ENCODE measurements at regions not wholly inside any gene's neighbourhood (a gene's known extent, or its start where the extent isn't known, plus 50 kb on each side); places are given as distances from the start of the nearest gene placed in this dataset.

DNA sequence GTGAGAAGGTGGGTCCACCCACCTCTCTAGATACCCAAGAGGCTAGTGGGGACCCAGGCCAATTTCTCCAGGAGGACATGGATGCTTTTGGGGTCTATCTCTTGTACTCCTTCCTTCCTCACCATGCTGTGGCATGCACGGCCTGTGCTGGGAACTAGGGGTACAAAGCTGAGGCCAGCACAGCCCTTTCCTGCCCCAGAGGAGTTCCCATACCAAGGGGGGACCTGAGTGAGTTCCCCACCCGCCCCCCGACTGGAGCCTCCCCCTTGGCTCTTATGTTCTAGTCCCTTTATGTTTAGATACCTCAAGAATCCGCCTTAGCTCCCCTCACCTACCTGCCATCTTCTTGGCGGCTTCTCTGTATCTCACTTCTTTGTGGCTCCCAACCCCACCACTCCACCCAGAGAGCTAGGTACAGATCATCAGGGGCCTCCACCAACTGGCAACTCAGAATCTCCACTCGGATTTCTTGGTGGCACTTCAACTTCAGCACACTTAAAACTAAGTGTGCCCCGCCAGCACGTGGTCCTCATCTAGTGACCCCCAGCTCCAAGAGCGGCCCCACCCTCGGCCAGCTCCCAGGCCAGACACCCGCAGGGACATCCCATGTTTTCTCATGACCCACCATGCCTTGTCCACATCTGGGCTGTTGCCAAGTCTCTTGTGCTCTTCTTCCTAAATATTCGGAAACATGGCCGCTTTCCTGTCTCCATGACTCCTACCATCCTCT is 115.2 kb upstream of the RTL1 start:
- TF ChIP-seq EP300 (conservative IDR thresholded peaks at IDR 0.05; ENCODE audit: poor library complexity, severe bottlenecking) (no peak), EZH2 (IDR thresholded peaks at IDR 0.05; ENCODE audit: borderline replicate concordance, insufficient read depth, low read length, poor library complexity, severe bottlenecking) (no peak), TAF1 (IDR thresholded peaks at IDR 0.05; ENCODE audit: low read depth) (no peak), REST (IDR thresholded peaks at IDR 0.05; ENCODE audit: borderline replicate concordance) (no peak), SMC3 (conservative IDR thresholded peaks at IDR 0.05; ENCODE audit: poor library complexity) (no peak), MXI1 (conservative IDR thresholded peaks at IDR 0.05; ENCODE audit: poor library complexity, severe bottlenecking) (no peak), RAD21 (conservative IDR thresholded peaks at IDR 0.05) (no peak), POLR2AphosphoS5 (IDR thresholded peaks at IDR 0.05) (no peak)
- no peaks in the 10 kb centered on the region for H3K36me3 ChIP-seq (ENCODE audit: insufficient read depth, low read length)
- H3K27me3 ChIP-seq (ENCODE audit: insufficient read depth, low read depth, low read length): no peaks in the 10 kb centered on the region
- H4K20me1 ChIP-seq (ENCODE audit: insufficient read depth): no peaks in the 10 kb centered on the region
- no peaks in the 10 kb centered on the region for H3F3A ChIP-seq (ENCODE audit: insufficient read depth, low read length, poor library complexity, severe bottlenecking)
- H3K9ac ChIP-seq (ENCODE audit: low read length): no peak overlapping the region
- no peaks in the 10 kb centered on the region for H3K9me3 ChIP-seq (ENCODE audit: low read length)
- no peak overlapping the region for H3K4me3 ChIP-seq (ENCODE audit: low read length)
- no peak overlapping the region for H2AFZ ChIP-seq (ENCODE audit: low read depth, low read length)
- H3K9me2 ChIP-seq (ENCODE audit: insufficient read depth, low read length): no peaks in the 10 kb centered on the region
- no peak overlapping the region for H3K4me2 ChIP-seq (ENCODE audit: low read length)
- no peaks in the 10 kb centered on the region for H3K79me2 ChIP-seq (replicated peaks; ENCODE audit: insufficient read depth, low read length)
- no peak overlapping the region for H3K27ac ChIP-seq (ENCODE audit: low read length)

- H2AFZ ChIP-seq (ENCODE audit: low read depth, low read length): no peak overlapping the region
- H3K9me3 ChIP-seq (ENCODE audit: low read length): no peaks in the 10 kb centered on the region
- H3K9ac ChIP-seq (ENCODE audit: low read length): no peak overlapping the region
- no peak for TF ChIP-seq REST (IDR thresholded peaks at IDR 0.05; ENCODE audit: borderline replicate concordance)
- no peak for TF ChIP-seq CTCF (IDR thresholded peaks at IDR 0.05; ENCODE audit: poor library complexity, severe bottlenecking)
- no peak for TF ChIP-seq TAF1 (IDR thresholded peaks at IDR 0.05; ENCODE audit: low read depth)
- TF ChIP-seq POLR2AphosphoS5 (IDR thresholded peaks at IDR 0.05): no peak
- no peak for TF ChIP-seq EZH2 (IDR thresholded peaks at IDR 0.05; ENCODE audit: borderline replicate concordance, insufficient read depth, low read length, poor library complexity, severe bottlenecking)
- H3F3A ChIP-seq (ENCODE audit: insufficient read depth, low read length, poor library complexity, severe bottlenecking): no peaks in the 10 kb centered on the region
- H3K27ac ChIP-seq (ENCODE audit: low read length): no peak overlapping the region
- H3K4me3 ChIP-seq (ENCODE audit: low read length): no peak overlapping the region
- H3K27me3 ChIP-seq (ENCODE audit: insufficient read depth, low read depth, low read length): no peaks in the 10 kb centered on the region
- H4K20me1 ChIP-seq (ENCODE audit: insufficient read depth): no peaks in the 10 kb centered on the region
- H3K9me2 ChIP-seq (ENCODE audit: insufficient read depth, low read length): no peaks in the 10 kb centered on the region
- no peak overlapping the region for H3K4me2 ChIP-seq (ENCODE audit: low read length)
- no peaks in the 10 kb centered on the region for H3K36me3 ChIP-seq (ENCODE audit: insufficient read depth, low read length)
- no peaks in the 10 kb centered on the region for H3K79me2 ChIP-seq (replicated peaks; ENCODE audit: insufficient read depth, low read length)
Measured at GRCh38 chr14:101019541-101019940, 116.0 kb upstream of the RTL1 start.

Measured in neural cell (in vitro differentiated cells).